ENCODE measurements at regions not wholly inside any gene's neighbourhood (a gene's known extent, or its start where the extent isn't known, plus 50 kb on each side); places are given as distances from the start of the nearest gene placed in this dataset.

- H3K27me3 ChIP-seq (ENCODE audit: insufficient read depth, low read length, poor library complexity, severe bottlenecking): no peaks in the 10 kb centered on the region
- H3K79me2 ChIP-seq (ENCODE audit: insufficient read depth, low read length): no peaks in the 10 kb centered on the region
- no peaks in the 10 kb centered on the region for H3K36me3 ChIP-seq (ENCODE audit: insufficient read depth, low read length)
- no peak overlapping the region for H3K4me3 ChIP-seq (ENCODE audit: low read length, poor library complexity, severe bottlenecking)
- no peak for TF ChIP-seq EZH2phosphoT487 (IDR thresholded peaks at IDR 0.05; ENCODE audit: borderline replicate concordance)
- TF ChIP-seq, protein P1, sequence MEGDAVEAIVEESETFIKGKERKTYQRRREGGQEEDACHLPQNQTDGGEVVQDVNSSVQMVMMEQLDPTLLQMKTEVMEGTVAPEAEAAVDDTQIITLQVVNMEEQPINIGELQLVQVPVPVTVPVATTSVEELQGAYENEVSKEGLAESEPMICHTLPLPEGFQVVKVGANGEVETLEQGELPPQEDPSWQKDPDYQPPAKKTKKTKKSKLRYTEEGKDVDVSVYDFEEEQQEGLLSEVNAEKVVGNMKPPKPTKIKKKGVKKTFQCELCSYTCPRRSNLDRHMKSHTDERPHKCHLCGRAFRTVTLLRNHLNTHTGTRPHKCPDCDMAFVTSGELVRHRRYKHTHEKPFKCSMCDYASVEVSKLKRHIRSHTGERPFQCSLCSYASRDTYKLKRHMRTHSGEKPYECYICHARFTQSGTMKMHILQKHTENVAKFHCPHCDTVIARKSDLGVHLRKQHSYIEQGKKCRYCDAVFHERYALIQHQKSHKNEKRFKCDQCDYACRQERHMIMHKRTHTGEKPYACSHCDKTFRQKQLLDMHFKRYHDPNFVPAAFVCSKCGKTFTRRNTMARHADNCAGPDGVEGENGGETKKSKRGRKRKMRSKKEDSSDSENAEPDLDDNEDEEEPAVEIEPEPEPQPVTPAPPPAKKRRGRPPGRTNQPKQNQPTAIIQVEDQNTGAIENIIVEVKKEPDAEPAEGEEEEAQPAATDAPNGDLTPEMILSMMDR (conservative IDR thresholded peaks at IDR 0.05; ENCODE audit: low read length): no peak
- no peaks in the 10 kb centered on the region for H4K20me1 ChIP-seq (ENCODE audit: insufficient read depth, low read length, poor library complexity, severe bottlenecking)
- no peak overlapping the region for H3K4me2 ChIP-seq (ENCODE audit: low read depth, low read length, poor library complexity, severe bottlenecking)
- no peaks in the 10 kb centered on the region for H3K4me1 ChIP-seq (ENCODE audit: insufficient read depth, low read length, poor library complexity, severe bottlenecking)
- no peaks in the 10 kb centered on the region; the same call in 1 of the 2 replicates for H3K9me3 ChIP-seq (ENCODE audit: insufficient read depth, low read depth, low read length)
- no peaks in the 10 kb centered on the region for H3F3A ChIP-seq (ENCODE audit: low read depth)
- no peak overlapping the region for H3K9ac ChIP-seq (ENCODE audit: low read depth, low read length, poor library complexity, severe bottlenecking)
- no peak overlapping the region for H2AFZ ChIP-seq (ENCODE audit: low read length)
- H3K9me2 ChIP-seq (replicated peaks; ENCODE audit: low read depth, low read length): no peaks in the 10 kb centered on the region
Observed at GRCh38 chr1:29539971-29540370, 303.6 kb downstream of the PTPRU start.

DNA sequence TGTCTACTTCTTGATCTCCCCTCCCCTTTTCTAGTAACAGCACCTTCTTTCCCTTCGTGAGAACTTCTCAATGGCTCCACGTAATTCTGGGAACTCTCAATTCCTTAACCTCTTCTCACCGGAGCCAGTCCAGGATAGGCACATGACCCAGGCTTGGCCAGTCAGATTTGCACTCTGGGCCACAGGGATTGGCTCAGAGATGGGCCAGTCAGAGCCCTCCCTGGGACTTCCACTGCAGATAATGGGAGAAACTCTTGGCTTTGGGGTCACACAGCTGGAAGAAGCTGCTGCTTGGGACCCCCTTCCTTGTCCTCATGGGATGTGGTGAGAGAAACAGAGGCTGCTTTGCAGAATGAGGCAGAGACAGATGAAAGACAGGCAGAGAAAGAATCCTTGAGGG, 302.3 kb downstream of the PTPRU start:
- Histone ChIP-seq H3K9me2 (replicated peaks; ENCODE audit: low read depth, low read length) (no peaks in the 10 kb centered on the region), H3K27me3 (ENCODE audit: insufficient read depth, low read length, poor library complexity, severe bottlenecking) (no peaks in the 10 kb centered on the region), H3K4me3 (ENCODE audit: low read length, poor library complexity, severe bottlenecking) (no peak overlapping the region), H3K9ac (ENCODE audit: low read depth, low read length, poor library complexity, severe bottlenecking) (no peak overlapping the region), H4K20me1 (ENCODE audit: insufficient read depth, low read length, poor library complexity, severe bottlenecking) (no peaks in the 10 kb centered on the region), H2AFZ (ENCODE audit: low read length) (no peak overlapping the region), H3F3A (ENCODE audit: low read depth) (no peaks in the 10 kb centered on the region), H3K4me2 (ENCODE audit: low read depth, low read length, poor library complexity, severe bottlenecking) (no peak overlapping the region), H3K36me3 (ENCODE audit: insufficient read depth, low read length) (no peaks in the 10 kb centered on the region), H3K9me3 (ENCODE audit: insufficient read depth, low read depth, low read length) (no peaks in the 10 kb centered on the region; the same call in 1 of the 2 replicates), H3K79me2 (ENCODE audit: insufficient read depth, low read length) (no peaks in the 10 kb centered on the region), H3K4me1 (ENCODE audit: insufficient read depth, low read length, poor library complexity, severe bottlenecking) (no peaks in the 10 kb centered on the region)
- TF ChIP-seq, protein P1 (conservative IDR thresholded peaks at IDR 0.05; ENCODE audit: low read length): no peak
- no peak for TF ChIP-seq EZH2phosphoT487 (IDR thresholded peaks at IDR 0.05; ENCODE audit: borderline replicate concordance)

DNA sequence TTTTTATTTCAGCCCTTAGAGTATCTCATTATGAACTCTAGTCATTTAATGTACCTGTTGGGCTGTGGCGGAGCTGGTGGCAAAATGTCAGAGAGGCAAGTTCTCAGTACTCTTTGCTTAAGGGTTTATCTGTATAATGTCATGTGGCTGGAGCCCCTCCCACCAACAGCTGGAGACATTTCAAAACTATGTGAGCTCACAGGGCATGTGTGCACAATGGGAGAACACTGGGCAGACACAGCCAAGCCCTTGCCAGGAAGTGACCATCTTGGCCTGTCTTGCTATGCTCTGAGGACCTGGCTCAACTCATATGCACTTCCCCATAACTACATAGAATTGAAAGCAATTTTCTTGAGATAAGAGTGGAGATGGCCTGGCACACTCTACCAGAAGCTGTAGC, 296.4 kb downstream of the PTPRU start:
- Histone ChIP-seq H3K9me3 (ENCODE audit: insufficient read depth, low read depth, low read length) (no peaks in the 10 kb centered on the region; the same call in 1 of the 2 replicates), H3K27me3 (ENCODE audit: insufficient read depth, low read length, poor library complexity, severe bottlenecking) (no peaks in the 10 kb centered on the region), H3K4me1 (ENCODE audit: insufficient read depth, low read length, poor library complexity, severe bottlenecking) (no peaks in the 10 kb centered on the region), H3K4me2 (ENCODE audit: low read depth, low read length, poor library complexity, severe bottlenecking) (no peak overlapping the region), H3K9me2 (replicated peaks; ENCODE audit: low read depth, low read length) (no peaks in the 10 kb centered on the region), H2AFZ (ENCODE audit: low read length) (no peak overlapping the region), H4K20me1 (ENCODE audit: insufficient read depth, low read length, poor library complexity, severe bottlenecking) (no peaks in the 10 kb centered on the region), H3K36me3 (ENCODE audit: insufficient read depth, low read length) (no peaks in the 10 kb centered on the region), H3F3A (ENCODE audit: low read depth) (no peaks in the 10 kb centered on the region), H3K9ac (ENCODE audit: low read depth, low read length, poor library complexity, severe bottlenecking) (no peak overlapping the region), H3K79me2 (ENCODE audit: insufficient read depth, low read length) (no peaks in the 10 kb centered on the region), H3K4me3 (ENCODE audit: low read length, poor library complexity, severe bottlenecking) (no peak overlapping the region)
- TF ChIP-seq, protein P1 (conservative IDR thresholded peaks at IDR 0.05; ENCODE audit: low read length): no peak
- no peak for TF ChIP-seq EZH2phosphoT487 (IDR thresholded peaks at IDR 0.05; ENCODE audit: borderline replicate concordance)
